Endodermal cell (in vitro differentiated cells): ENCODE measurements at regions not wholly inside any gene's neighbourhood (a gene's known extent, or its start where the extent isn't known, plus 50 kb on each side); places are given as distances from the start of the nearest gene placed in this dataset.

Experiments
- DNase-seq: peaks from one replicate; pipeline ENCODE4 v3.0.0-alpha.2; 2017
- H3K27ac ChIP-seq: 2 replicates; pipeline ENCODE4 v1.5.1; 2013; ENCODE audit warnings: mild to moderate bottlenecking, low read depth, low read length, moderate library complexity
- H3K27me3 ChIP-seq: 2 replicates; pipeline ENCODE4 v1.6.1; 2013; ENCODE audit warnings: mild to moderate bottlenecking, low read length, moderate library complexity; ENCODE audit not compliant: insufficient read depth, control insufficient read depth, poor library complexity, severe bottlenecking
- H3K36me3 ChIP-seq: 2 replicates; pipeline ENCODE4 v1.7.0; 2013; ENCODE audit warnings: mild to moderate bottlenecking, low read length, moderate library complexity; ENCODE audit not compliant: control insufficient read depth, insufficient read depth
- H3K4me1 ChIP-seq: one replicate; pipeline ENCODE4 v1.7.0; 2013; ENCODE audit warnings: low read length; ENCODE audit not compliant: control insufficient read depth, insufficient read depth
- H3K4me3 ChIP-seq: 2 replicates; pipeline ENCODE4 v1.5.1; 2013; ENCODE audit warnings: mild to moderate bottlenecking, low read length, moderate library complexity
- H3K9ac ChIP-seq: 2 replicates; pipeline ENCODE4 v1.6.1; 2013; ENCODE audit warnings: mild to moderate bottlenecking, low read length, moderate library complexity; ENCODE audit not compliant: poor library complexity, severe bottlenecking; ENCODE audit errors: extremely low read depth
- H3K9me3 ChIP-seq: 2 replicates; pipeline ENCODE4 v1.6.1; 2013; ENCODE audit warnings: mild to moderate bottlenecking, low read length, moderate library complexity; ENCODE audit not compliant: control insufficient read depth
- H3K27ac Mint-ChIP-seq: 2 replicates; pipeline ENCODE4 v1.8.0; 2020; ENCODE audit warnings: mixed read lengths
- H3K27me3 Mint-ChIP-seq: 2 replicates; pipeline ENCODE4 v1.8.0; 2021; ENCODE audit warnings: mild to moderate bottlenecking, mixed read lengths; ENCODE audit not compliant: insufficient read depth
- H3K36me3 Mint-ChIP-seq: 2 replicates; pipeline ENCODE4 v1.8.0; 2020; ENCODE audit warnings: low read depth, mixed read lengths
- H3K4me1 Mint-ChIP-seq: 2 replicates; pipeline ENCODE4 v1.8.0; 2020; ENCODE audit warnings: mixed read lengths
- H3K4me3 Mint-ChIP-seq: 2 replicates; pipeline ENCODE4 v1.8.0; 2020; ENCODE audit warnings: mild to moderate bottlenecking, moderate library complexity, mixed read lengths
- H3K9me3 Mint-ChIP-seq: 2 replicates; pipeline ENCODE4 v1.8.0; 2020; ENCODE audit warnings: mild to moderate bottlenecking, mixed read lengths
- CTCF ChIP-seq: fragments of 200-600 bp; sonication (generic); conservative IDR thresholded peaks from 2 replicates; pipeline ENCODE4 v1.5.0; 2021; ENCODE audit warnings: antibody characterized with exemption, mild to moderate bottlenecking
- WGBS, 2 experiments: methylation state at CpG; one replicate each; pipeline versions ENCODE4 v1.1.5 to v1.1.7; 2013; ENCODE audit warnings: missing lambda C conversion rate in 2 of 2, mixed read lengths in 1 of 2; ENCODE audit not compliant: insufficient coverage in 1 of 2, insufficient read length in 1 of 2; 5-methylcytosine and 5-hydroxymethylcytosine counted together

- H3K9me3 Mint-ChIP-seq = no peaks in the 10 kb centered on the region
- no peak overlapping the region for H3K27ac Mint-ChIP-seq
- no peak for TF ChIP-seq CTCF
These were observed 69.0 kb upstream of the MARK1 start for GRCh38 chr1:220458936-220459335.

GRCh38 chr1:220457957-220458609 is 69.9 kb upstream of the MARK1 start:
- H3K9me3 ChIP-seq = no peaks in the 10 kb centered on the region
- Mint-ChIP-seq H3K4me1 (no peaks in the 10 kb centered on the region), H3K27me3 (no peaks in the 10 kb centered on the region), H3K4me3 (no peak overlapping the region), H3K27ac (no peak overlapping the region), H3K36me3 (no peaks in the 10 kb centered on the region), H3K9me3 (no peaks in the 10 kb centered on the region)
- no peak overlapping the region for H3K27ac ChIP-seq
- no peaks in the 10 kb centered on the region for H3K27me3 ChIP-seq
- H3K36me3 ChIP-seq = no peaks in the 10 kb centered on the region
- no peaks in the 10 kb centered on the region for H3K4me1 ChIP-seq
- DNase-seq = no peak
- H3K4me3 ChIP-seq = no peak overlapping the region
- no peak overlapping the region for H3K9ac ChIP-seq
- 86 to 90% methylated on average over 3 to 5 of the region's 5 CpGs for WGBS, 2 experiments
- TF ChIP-seq CTCF = no peak

More at GRCh38 chr1:220458936-220459335, 69.0 kb upstream of the MARK1 start:
- Histone ChIP-seq H3K36me3 (no peaks in the 10 kb centered on the region), H3K27ac (no peak overlapping the region), H3K27me3 (no peaks in the 10 kb centered on the region), H3K9ac (no peak overlapping the region), H3K4me3 (no peak overlapping the region), H3K4me1 (no peaks in the 10 kb centered on the region), H3K9me3 (peaks cover 4% of the 10 kb centered on the region)
- Mint-ChIP-seq H3K36me3 (no peaks in the 10 kb centered on the region), H3K27me3 (no peaks in the 10 kb centered on the region), H3K4me3 (no peak overlapping the region), H3K4me1 (no peaks in the 10 kb centered on the region)
- DNase-seq = no peak

GRCh38 chr1:220455559-220455958 is 72.4 kb upstream of the MARK1 start:
- no peak overlapping the region for H3K9ac ChIP-seq
- no peak overlapping the region for H3K27ac ChIP-seq
- H3K27me3 ChIP-seq = no peaks in the 10 kb centered on the region
- Mint-ChIP-seq H3K36me3 (no peaks in the 10 kb centered on the region), H3K9me3 (no peaks in the 10 kb centered on the region), H3K4me3 (no peak overlapping the region), H3K27ac (no peak overlapping the region), H3K4me1 (peaks cover 11% of the 10 kb centered on the region), H3K27me3 (no peaks in the 10 kb centered on the region)
- H3K9me3 ChIP-seq = no peaks in the 10 kb centered on the region
- TF ChIP-seq CTCF = no peak
- H3K36me3 ChIP-seq = no peaks in the 10 kb centered on the region
- H3K4me3 ChIP-seq = no peak overlapping the region
- 87 to 94% methylated on average over 3 to 7 of the region's 7 CpGs for WGBS, 2 experiments
- H3K4me1 ChIP-seq = no peaks in the 10 kb centered on the region
- DNase-seq = no peak
